ENCODE measurements at regions not wholly inside any gene's neighbourhood (a gene's known extent, or its start where the extent isn't known, plus 50 kb on each side); places are given as distances from the start of the nearest gene placed in this dataset.
A peak's percentile ranks its signal among the peaks of the same experiment; 100 is the strongest.

DNA sequence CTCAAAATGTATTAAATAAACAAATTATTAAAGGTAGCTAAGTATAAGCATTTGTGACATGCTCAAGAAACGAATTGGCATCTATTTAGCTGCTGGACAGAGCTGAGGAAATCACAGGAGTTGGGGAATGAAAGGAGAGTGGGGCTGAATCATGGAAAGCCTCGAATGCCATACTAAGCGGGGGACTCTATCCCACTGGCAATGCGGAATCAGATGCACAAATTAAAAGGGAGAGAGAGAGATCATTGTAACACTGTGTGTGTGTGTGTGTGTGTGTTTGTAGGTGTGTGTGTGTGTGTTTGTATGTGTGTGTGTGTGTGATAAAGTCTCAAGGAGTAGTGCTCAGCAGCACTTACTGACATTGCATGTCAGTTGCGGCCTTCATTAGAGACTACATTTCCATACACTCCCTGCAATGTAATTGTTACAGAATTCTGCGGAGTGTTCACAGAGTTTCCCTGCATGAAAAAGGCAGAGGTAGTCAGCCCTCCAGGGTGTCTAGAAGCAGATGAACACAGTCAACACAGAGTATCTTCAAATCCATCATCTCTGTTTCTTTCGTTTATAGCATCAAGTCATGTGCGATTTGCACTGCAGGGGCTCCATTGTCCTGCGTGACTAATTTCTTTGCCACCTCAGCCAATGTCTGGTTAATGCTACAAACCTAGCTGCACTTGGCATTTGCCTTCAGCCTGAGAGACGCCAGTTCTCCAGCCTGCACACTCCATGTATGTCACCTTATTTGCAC, 111.7 kb upstream of the CYRIA start:
- H3K27ac ChIP-seq: no peak overlapping the region
- H3K4me3 ChIP-seq: no peak overlapping the region
- DNase-seq: no peak
- H3K27me3 ChIP-seq: no peaks in the 10 kb centered on the region
- no peaks in the 10 kb centered on the region for H3K9me3 ChIP-seq
- no peaks in the 10 kb centered on the region for H3K4me1 ChIP-seq
- no peaks in the 10 kb centered on the region for H3K36me3 ChIP-seq
- no peak for TF ChIP-seq POLR2A (IDR thresholded peaks at IDR 0.05)

DNA sequence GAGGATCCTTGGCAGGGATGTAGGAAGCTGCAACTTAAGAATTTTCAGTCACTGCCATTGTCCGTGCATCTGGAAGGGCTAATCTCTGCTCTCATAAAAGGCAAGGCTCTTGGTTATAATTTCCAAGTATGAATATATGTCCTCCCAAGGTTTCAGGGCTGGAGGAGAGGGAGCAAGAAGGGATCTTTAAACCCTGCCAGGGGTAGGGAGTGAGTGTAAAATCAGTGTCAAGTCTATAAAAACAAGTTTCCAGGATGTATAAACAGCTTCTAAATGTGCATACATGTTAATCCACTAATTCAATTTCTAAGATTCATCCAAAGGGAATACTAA, 110.2 kb upstream of the CYRIA start:
- Histone ChIP-seq H3K36me3 (no peaks in the 10 kb centered on the region), H3K4me3 (no peak overlapping the region), H3K9me3 (no peaks in the 10 kb centered on the region), H3K27ac (no peak overlapping the region), H3K4me1 (no peaks in the 10 kb centered on the region), H3K27me3 (no peaks in the 10 kb centered on the region)
- TF ChIP-seq, protein P1, sequence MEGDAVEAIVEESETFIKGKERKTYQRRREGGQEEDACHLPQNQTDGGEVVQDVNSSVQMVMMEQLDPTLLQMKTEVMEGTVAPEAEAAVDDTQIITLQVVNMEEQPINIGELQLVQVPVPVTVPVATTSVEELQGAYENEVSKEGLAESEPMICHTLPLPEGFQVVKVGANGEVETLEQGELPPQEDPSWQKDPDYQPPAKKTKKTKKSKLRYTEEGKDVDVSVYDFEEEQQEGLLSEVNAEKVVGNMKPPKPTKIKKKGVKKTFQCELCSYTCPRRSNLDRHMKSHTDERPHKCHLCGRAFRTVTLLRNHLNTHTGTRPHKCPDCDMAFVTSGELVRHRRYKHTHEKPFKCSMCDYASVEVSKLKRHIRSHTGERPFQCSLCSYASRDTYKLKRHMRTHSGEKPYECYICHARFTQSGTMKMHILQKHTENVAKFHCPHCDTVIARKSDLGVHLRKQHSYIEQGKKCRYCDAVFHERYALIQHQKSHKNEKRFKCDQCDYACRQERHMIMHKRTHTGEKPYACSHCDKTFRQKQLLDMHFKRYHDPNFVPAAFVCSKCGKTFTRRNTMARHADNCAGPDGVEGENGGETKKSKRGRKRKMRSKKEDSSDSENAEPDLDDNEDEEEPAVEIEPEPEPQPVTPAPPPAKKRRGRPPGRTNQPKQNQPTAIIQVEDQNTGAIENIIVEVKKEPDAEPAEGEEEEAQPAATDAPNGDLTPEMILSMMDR (IDR thresholded peaks at IDR 0.05): no peak
- no peak for TF ChIP-seq POLR2A (IDR thresholded peaks at IDR 0.05)
- DNase-seq: no peak

DNA sequence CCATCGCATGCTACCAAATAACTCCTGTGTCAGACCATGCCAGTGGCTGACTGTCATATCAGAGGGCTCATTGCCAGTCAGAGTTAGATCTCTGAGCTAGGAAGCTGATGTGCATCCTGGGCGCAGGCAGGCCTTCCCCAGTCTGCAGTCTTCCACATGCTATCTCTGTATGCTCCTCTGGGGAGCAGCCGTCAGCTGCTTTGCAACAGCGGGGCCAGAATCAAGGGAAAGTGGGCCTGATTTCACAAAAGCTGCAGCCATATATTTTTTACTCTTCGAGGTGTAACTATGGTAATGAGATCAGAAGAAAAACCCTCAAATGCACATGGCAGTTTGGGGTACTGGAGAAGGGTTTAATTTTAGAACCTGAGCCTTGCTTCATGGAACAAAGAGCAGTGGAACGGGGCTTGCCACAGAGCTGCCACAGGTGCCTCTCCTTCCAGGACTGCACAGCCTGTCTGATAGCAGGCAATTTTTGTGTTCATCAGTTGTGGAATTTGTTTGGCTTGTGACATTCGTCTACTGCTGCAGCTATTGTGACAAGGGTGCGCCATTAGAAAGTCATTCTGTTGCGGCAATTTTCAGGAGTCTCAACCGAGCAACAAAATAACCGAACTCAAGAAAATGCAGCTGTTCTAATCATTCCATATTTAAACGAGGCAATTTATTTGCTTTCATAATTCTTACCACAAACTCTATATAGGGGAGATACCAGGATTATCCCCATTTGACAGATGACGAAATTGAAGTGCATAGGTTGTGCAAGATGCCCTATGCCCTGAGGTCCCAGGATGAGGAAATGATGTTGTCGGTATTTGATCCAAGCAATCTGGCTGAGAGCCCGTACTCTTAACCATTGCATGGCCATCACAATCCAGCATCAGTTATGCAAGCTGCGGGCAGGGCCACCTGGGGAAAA, 109.6 kb upstream of the CYRIA start:
- Histone ChIP-seq H3K27me3 (no peaks in the 10 kb centered on the region), H3K4me1 (no peaks in the 10 kb centered on the region), H3K27ac (no peak overlapping the region), H3K9me3 (no peaks in the 10 kb centered on the region), H3K4me3 (no peak overlapping the region), H3K36me3 (no peaks in the 10 kb centered on the region)
- TF ChIP-seq, protein P1 (IDR thresholded peaks at IDR 0.05): no peak
- no peak for TF ChIP-seq POLR2A (IDR thresholded peaks at IDR 0.05)
- DNase-seq: no peak

DNA sequence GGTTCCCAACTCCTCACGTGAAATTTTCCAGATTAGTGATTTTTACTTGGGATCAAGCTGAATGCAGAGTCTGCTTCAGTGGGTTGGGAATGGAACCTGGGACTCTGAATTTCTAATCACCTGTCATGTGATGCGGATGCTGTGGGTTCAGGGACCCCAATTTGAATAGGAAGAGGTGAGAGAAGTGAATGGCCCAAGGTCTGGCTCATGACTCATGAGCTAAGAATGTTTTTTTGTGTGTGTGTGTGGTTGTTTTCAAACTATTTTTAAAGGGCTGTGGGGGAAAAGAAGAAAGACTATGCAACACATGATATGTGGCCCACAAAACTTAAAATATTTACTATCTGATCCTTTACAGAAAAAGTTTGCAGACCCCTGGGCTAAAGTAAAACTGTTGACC, 108.5 kb upstream of the CYRIA start:
- Histone ChIP-seq H3K9me3 (no peaks in the 10 kb centered on the region), H3K27me3 (no peaks in the 10 kb centered on the region), H3K4me1 (no peaks in the 10 kb centered on the region), H3K36me3 (no peaks in the 10 kb centered on the region), H3K4me3 (no peak overlapping the region), H3K27ac (no peak overlapping the region)
- no peak for DNase-seq
- no peak for TF ChIP-seq POLR2A (IDR thresholded peaks at IDR 0.05)
- TF ChIP-seq, protein P1 (IDR thresholded peaks at IDR 0.05): no peak

DNA sequence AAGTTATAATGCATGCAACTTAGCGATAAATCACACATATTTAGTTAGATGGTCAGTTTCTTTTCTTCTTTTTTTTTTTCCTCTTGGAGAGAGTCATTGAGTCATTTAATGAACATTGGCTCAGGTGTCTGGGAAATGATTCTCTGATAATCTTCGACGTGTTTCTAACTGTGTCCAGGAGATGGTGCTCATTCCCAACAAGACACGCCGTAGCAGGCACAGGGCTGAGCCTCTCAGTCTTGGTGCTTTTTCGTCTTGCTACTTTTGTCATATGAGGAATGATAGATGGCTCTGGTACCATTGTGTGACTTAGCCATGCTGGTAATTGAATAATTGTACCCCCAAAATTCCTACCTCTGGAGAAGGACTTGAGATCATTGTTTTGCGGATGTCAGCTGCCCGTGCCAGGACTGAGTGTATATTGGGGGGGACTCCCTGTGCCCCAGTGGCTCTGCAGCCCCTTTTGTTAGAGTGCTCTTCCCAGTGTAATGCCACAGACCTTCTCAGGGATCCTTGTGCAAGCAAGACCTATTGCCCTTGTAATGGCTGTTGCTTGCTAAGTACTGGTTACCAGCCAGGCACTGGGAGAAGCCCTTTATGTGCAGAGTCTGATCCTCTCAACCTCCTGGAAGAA, 107.6 kb upstream of the CYRIA start:
- no peak overlapping the region for H3K4me3 ChIP-seq
- TF ChIP-seq POLR2A (IDR thresholded peaks at IDR 0.05): no peak
- TF ChIP-seq, protein P1 (IDR thresholded peaks at IDR 0.05): peak in 4 of 6 experiments; percentile 33 to 54 (median 50)
- H3K36me3 ChIP-seq: no peaks in the 10 kb centered on the region
- no peaks in the 10 kb centered on the region for H3K9me3 ChIP-seq
- H3K27ac ChIP-seq: no peak overlapping the region
- H3K27me3 ChIP-seq: no peaks in the 10 kb centered on the region
- DNase-seq: no peak
- H3K4me1 ChIP-seq: no peaks in the 10 kb centered on the region
